GM23248 (cell line): ENCODE measurements at regions not wholly inside any gene's neighbourhood (a gene's known extent, or its start where the extent isn't known, plus 50 kb on each side); places are given as distances from the start of the nearest gene placed in this dataset.

Experiments used
- EZH2 ChIP-seq: fragments of 200-600 bp; sonication (generic); IDR thresholded peaks from 2 replicates; pipeline ENCODE4 v1.6.1; 2018; ENCODE audit warnings: antibody characterized with exemption, mild to moderate bottlenecking; ENCODE audit not compliant: insufficient read depth, poor library complexity, severe bottlenecking
- EZH2phosphoT487 ChIP-seq: fragments of 200-600 bp; sonication (generic); IDR thresholded peaks from 2 replicates; pipeline ENCODE4 v1.6.1; 2018; ENCODE audit warnings: antibody characterized with exemption, moderate library complexity, mild to moderate bottlenecking, low read depth; ENCODE audit not compliant: insufficient read depth

DNA sequence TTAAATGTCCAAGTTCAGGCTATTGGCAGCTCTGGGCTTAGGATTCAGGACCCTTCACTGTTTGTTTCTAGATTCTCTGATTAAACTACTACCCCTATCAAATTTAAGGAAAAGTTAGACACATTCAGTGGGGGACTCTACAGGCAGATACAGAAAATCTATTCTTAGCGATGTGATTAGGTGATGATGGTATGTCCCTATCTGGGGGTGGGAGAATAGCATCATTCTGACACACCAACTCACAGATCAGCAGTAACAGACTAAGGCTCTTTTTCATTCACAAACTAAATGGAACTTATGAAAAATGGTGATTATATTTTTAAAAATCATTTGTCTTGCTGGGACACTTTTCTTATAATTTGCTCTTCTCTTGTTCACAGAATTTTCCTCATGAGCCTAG, 232.9 kb upstream of the CDH2 start:
- TF ChIP-seq EZH2: no peak
- TF ChIP-seq EZH2phosphoT487: no peak
